OCI-LY1 (cell line): ENCODE measurements at regions not wholly inside any gene's neighbourhood (a gene's known extent, or its start where the extent isn't known, plus 50 kb on each side); places are given as distances from the start of the nearest gene placed in this dataset.

Experiments used
- CTCF ChIP-seq: fragments of 200-600 bp; sonication (generic), shearing (Covaris generic); IDR thresholded peaks from 2 replicates; pipeline ENCODE4 v1.5.1; 2017; ENCODE audit warnings: mild to moderate bottlenecking, antibody characterized with exemption, low read length, moderate library complexity, mixed read lengths
- EZH2 ChIP-seq: fragments of 200-600 bp; sonication (generic), shearing (Covaris generic); IDR thresholded peaks from 2 replicates; pipeline ENCODE4 v1.8.0; 2017; ENCODE audit warnings: borderline replicate concordance, mixed run types, mild to moderate bottlenecking, antibody characterized with exemption, low read length, moderate library complexity, mixed read lengths

DNA sequence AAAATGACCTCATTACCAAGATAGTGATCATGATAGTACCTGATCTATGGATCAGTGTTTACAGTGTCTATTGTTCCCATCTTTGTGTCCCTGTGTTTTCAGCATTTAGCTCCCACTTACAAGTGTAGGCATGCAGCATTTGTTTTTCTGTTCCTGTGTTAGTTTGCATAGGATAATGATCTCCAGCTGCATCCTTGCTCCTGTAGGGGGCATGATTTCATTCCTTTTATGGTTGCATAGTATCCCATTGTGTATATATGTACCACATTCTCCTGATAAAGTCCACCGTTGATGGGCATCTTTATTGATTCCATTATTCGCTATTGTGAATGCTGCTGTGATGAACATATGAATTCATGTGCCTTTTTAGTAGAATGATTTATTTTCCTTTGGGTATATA lies 215.4 kb upstream of the NAV3 start:
- TF ChIP-seq CTCF (peak; percentile 36; the same call in 1 of the 2 replicates), EZH2 (no peak)
